MV-4-11 (cell line): ENCODE measurements at regions not wholly inside any gene's neighbourhood (a gene's known extent, or its start where the extent isn't known, plus 50 kb on each side); places are given as distances from the start of the nearest gene placed in this dataset.
"Not testable (repeated sequence)": the region's sequence is repeated elsewhere in the genome, so short reads cannot be mapped to it uniquely, and the experiment has no call there.

Experiments
- DNase-seq: peaks from one replicate; lab custom pipeline; 2025; lab: John Stamatoyannopoulos, UW

DNA sequence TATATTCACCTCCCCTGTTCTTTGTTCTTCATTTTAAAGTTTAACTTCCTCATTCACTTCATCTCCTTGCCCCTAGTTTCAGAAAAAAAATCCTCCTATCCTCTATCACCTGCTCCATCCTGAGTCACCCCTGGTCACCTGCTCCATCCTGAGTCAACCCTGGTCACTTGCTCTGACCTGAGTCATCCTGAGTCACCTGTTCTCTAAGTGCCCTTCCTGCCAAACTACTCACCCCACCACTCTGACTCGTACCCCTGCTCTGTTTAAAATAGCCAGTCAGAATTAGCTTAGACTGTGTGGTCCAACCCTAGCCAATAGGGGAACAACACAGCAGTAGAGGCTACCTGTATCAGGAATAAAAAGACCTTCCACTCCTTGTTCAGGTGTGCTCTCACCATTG lies 716.9 kb downstream of the ZBBX start:
- DNase-seq = no peak

GRCh38 chr3:166661621-166662020 lies 718.5 kb downstream of the ZBBX start:
- DNase-seq = peak; percentile 0

- DNase-seq = no peak
These were observed 719.1 kb downstream of the ZBBX start for GRCh38 chr3:166660962-166661361.

DNA sequence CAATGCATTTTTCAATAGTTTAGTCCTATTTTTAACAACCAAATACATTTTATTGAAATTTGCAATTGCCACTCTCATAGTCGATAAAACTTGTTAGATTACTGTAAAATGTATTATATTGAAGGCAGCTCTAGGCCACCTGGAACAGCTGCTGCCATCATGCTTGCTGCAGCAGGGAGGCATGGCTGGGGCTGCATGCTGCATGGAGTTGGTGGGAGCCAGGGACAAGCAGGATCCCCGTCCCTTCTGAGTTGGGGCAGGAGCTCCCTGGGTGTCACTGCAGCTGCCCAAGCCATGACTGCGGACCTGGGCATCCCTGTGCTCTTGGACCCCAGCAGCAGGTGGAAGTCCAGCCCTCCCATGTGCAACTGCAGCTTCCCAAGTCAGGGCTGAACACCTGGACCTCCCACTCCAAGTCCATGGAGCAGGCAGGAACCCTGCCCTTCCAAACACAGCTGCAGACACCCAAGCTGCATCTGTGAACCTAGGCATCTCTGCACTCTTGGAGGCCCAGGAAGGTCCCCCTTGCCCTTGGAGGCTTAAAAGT lies 742.0 kb downstream of the ZBBX start:
- no peak for DNase-seq

DNA sequence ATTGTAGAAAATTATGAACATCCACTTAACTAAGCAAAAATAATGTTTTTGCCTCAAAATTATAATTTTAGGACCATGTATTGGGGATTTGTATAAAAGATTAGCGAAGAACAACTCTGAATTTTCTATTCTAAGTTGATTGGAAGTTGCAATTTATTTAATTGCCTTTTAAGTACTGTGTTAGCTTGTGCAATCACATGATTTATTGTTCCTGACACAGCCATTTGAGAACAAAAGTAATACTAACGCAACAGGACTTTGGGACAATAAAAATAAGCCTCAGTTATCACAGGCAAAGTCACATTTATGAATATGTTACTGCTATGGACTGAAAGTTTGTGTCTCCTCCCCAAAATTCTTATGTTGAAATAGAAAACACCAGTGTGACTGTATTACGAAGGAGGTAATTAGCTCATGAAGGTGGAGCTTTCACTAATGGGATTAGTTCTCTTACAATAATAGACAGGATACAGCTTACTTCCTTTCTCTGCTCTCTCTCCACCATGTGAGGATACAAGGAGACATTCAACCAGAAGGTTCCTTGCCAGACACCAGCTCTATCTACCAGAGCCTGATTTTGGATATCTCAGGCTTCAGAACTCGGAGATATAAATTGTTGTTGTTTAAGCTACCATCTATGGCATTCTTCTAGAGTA lies 745.9 kb downstream of the ZBBX start:
- DNase-seq = no peak

DNA sequence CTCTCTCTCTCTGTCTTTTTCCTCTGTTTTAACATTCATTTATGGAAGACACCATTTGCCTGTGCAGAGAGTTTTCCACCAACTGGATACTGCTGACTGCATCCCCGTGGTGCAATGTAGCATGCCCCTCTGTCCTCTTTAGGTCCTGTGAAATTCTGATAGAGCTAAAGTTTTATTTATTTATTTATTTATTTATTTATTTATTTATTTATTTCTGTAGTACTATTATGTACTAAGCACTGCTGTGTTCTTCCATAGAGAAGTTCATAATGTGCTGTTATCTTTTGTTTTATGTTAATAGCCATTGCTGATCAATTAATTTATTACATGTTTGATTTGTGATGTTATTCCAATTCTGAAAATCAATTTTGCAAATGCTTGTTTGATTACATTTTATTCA lies 749.9 kb downstream of the ZBBX start:
- no peak for DNase-seq

GRCh38 chr3:166613365-166613764 lies 766.7 kb downstream of the ZBBX start:
- DNase-seq = no peak

GRCh38 chr3:166612761-166613160 lies 767.3 kb downstream of the ZBBX start:
- DNase-seq = not testable (repeated sequence)

DNA sequence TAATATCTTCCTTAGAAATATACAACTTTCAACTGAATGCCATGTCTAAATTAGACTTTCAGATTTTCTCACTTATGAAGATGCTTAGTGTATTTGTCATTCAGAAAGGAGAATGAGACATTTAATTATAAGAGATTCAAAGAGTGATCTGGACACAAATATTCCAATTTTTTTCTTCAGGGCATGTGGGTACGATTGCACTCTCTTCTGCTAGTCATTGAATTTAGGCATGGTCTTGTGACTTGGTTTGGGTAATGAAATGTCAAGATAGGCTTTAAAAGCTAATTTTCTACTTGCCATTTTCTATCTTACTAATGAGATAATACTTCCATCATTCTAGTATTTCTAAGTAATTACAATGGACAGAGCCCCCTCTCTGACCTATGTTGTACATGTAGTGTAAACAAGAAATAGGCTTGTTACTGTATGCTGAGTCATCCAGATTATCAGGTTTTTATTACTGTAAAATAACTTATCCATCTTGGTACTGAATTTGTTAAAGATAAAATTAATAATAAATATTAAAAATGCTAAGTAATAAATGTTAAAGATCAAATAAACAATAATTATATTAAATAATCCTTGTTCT lies 770.8 kb upstream of the BCHE start:
- DNase-seq = no peak

GRCh38 chr3:166606988-166607387 lies 769.8 kb upstream of the BCHE start:
- DNase-seq = no peak

- DNase-seq = no peak
These were observed 756.6 kb upstream of the BCHE start for GRCh38 chr3:166593776-166594175.

GRCh38 chr3:166582236-166582635 lies 745.0 kb upstream of the BCHE start:
- DNase-seq = no peak

DNA sequence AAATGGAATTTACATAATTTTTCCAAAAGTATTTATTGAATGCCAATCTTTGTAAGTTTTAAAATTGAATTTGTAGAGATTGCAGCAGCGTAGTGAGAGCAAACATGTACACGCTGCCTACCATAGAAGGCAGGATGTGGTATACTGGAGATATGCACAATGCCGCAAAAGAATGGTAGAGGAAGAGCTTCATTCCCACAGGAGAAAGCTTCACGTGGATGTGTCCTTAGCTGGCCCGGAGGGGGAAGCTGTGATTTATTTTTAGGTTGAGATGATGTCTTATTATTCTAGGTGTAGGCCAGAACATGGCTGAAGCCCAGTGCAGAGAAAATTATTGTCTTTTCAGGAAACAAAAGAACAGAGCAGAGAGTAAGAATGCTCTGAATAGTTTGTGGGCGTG lies 743.3 kb upstream of the BCHE start:
- no peak for DNase-seq

- DNase-seq = no peak
These were observed 737.9 kb upstream of the BCHE start for GRCh38 chr3:166575161-166575560.

- DNase-seq = not testable (repeated sequence)
These were observed 734.5 kb upstream of the BCHE start for GRCh38 chr3:166571686-166572085.

GRCh38 chr3:166570102-166570501 lies 732.9 kb upstream of the BCHE start:
- no peak for DNase-seq

DNA sequence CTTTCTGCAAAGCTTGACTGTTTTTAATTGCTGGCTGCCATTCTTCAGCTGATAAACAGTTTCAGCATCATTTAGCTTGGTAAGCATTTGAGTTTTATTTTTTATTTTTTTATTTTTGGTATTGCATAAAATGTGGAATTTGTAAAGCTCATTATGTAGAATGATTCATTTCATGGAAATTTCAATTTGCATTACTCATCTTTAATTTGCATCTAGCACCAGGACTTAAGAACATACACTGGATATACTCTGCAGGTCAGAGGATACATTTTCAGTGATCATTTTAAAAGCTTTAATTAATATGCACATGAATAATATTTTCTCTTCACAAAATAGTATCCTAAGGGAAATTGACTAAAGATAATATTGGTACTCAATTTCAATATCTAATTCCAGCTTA lies 732.4 kb upstream of the BCHE start:
- DNase-seq = no peak

GRCh38 chr3:166560253-166560652 lies 723.0 kb upstream of the BCHE start:
- no peak for DNase-seq

- DNase-seq = no peak
These were observed 719.7 kb upstream of the BCHE start for GRCh38 chr3:166556955-166557354.

GRCh38 chr3:166554023-166554422 lies 716.8 kb upstream of the BCHE start:
- no peak for DNase-seq

DNA sequence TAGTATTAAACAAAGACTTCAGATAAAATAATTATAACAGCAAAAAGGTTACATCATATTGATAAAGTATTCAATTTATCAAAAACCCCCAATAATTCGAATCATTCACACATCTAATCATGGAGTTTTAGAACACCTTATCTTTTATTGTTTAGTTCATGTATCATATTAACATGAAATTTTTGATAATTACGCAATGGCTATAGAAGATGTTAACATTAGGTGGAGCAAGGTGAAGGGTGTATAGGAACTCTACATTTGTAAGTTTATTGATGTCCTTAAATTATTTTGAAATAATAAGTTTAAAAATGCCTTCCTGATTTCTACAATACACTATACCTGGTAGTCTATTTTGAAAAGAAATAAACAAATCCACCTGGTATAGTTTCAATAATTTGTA lies 696.5 kb upstream of the BCHE start:
- no peak for DNase-seq

GRCh38 chr3:166531730-166532129 lies 694.5 kb upstream of the BCHE start:
- DNase-seq = no peak

DNA sequence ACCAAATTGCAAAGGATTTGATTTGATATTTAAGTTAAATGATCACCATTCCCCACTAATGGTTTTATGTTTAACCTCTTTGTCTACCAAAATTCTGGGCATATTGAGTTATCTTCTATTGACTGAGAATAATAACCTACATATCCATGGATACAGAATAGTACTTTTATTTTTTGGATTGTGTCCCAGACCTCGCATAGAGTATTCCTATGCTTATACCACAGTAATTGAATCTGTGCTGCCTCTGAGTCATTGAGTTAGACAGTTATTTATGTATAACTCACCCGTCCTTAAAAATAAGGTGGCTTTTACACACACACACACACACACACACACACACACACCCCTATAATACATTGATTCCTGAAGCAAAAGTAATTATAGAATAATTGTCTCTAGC lies 690.1 kb upstream of the BCHE start:
- DNase-seq = no peak

DNA sequence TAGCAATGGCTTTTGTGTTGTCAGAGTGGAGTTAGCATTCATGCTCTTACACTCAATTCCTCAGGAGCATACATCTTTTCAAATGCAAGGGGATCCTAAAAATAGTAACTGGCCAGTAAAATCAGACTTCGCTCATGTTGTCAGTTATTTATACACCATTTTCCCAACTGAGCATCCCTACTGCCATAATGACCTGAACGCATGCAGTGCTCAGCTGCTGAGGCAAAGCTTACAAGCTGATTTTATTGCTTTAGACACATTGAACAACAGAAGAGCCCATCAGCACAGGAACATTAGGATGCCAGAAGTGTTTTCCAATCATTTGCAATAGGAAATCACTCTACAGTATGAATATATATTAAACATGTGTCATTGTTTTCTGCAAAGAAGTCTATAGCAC lies 689.7 kb upstream of the BCHE start:
- DNase-seq = no peak
